MM.1S (cell line): ENCODE measurements at regions not wholly inside any gene's neighbourhood (a gene's known extent, or its start where the extent isn't known, plus 50 kb on each side); places are given as distances from the start of the nearest gene placed in this dataset.

ENCODE experiments used
- EZH2 ChIP-seq: fragments of 300-600 bp; sonication (generic); optimal IDR thresholded peaks from 2 replicates; pipeline ENCODE3; 2017; ENCODE audit warnings: low read depth, mild to moderate bottlenecking, antibody characterized with exemption, low read length, mixed read lengths
- EZH2phosphoT487 ChIP-seq: fragments of 300-600 bp; sonication (generic); IDR thresholded peaks from 2 replicates; pipeline ENCODE4 v1.6.1; 2018; ENCODE audit warnings: antibody characterized with exemption, low read length
- TF ChIP-seq, protein P1 (sequence below): fragments of 300-600 bp; sonication (generic); IDR thresholded peaks from 2 replicates; pipeline ENCODE4 v1.5.1; 2016; ENCODE audit warnings: antibody characterized with exemption, low read length, mixed read lengths

DNA sequence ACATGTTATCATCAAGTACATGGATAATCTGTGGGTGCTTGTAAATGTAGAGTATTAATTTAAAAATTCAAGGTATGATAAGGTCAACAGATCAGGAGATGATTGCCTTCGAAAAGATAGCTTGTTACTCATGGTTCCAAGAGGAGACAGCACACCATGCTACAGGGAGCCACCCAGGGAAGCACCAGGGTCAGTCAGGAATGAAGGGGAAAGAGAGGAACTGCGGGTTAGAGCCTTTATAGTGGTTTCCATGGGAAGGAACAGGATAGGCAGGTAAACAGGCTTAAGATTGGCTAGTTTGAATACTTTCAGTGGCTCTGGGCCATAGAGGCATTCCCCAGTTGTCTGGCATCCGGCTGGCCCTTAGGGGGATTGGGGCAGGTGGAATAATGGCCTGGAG, 74.2 kb upstream of the SERTM1 start:
- no peak for TF ChIP-seq EZH2
- TF ChIP-seq, protein P1, sequence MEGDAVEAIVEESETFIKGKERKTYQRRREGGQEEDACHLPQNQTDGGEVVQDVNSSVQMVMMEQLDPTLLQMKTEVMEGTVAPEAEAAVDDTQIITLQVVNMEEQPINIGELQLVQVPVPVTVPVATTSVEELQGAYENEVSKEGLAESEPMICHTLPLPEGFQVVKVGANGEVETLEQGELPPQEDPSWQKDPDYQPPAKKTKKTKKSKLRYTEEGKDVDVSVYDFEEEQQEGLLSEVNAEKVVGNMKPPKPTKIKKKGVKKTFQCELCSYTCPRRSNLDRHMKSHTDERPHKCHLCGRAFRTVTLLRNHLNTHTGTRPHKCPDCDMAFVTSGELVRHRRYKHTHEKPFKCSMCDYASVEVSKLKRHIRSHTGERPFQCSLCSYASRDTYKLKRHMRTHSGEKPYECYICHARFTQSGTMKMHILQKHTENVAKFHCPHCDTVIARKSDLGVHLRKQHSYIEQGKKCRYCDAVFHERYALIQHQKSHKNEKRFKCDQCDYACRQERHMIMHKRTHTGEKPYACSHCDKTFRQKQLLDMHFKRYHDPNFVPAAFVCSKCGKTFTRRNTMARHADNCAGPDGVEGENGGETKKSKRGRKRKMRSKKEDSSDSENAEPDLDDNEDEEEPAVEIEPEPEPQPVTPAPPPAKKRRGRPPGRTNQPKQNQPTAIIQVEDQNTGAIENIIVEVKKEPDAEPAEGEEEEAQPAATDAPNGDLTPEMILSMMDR, result no peak
- no peak for TF ChIP-seq EZH2phosphoT487
